Spleen (tissue), 7 donors: ENCODE measurements at regions not wholly inside any gene's neighbourhood (a gene's known extent, or its start where the extent isn't known, plus 50 kb on each side); places are given as distances from the start of the nearest gene placed in this dataset.

Experiments used
- POLR2A ChIP-seq, 3 donors: fragments of 450-650 bp; IDR thresholded peaks; one replicate each; pipeline ENCODE4 v1.5.1; 2017; ENCODE audit warnings: antibody characterized with exemption in 3 of 3, mild to moderate bottlenecking in 1 of 3
- POLR2AphosphoS5 ChIP-seq, 3 donors: sonication (generic); formaldehyde crosslinking; IDR thresholded peaks; one replicate each; pipeline ENCODE4 v1.5.1; 2017; ENCODE audit warnings: antibody characterized with exemption in 3 of 3
- TF ChIP-seq, protein P1 (sequence below), 11 experiments: fragments of 200-600 bp in 7 of 11; fragments of 450-650 bp in 4 of 11; sonication (generic) in 4 of 11; IDR thresholded peaks in 8 of 11; conservative IDR thresholded peaks in 3 of 11; 1 replicate in 7 of 11; 2 replicates in 4 of 11; pipeline versions ENCODE4 v1.4.0 to v1.8.0; 2016 to 2021; ENCODE audit warnings: antibody characterized with exemption in 11 of 11, inconsistent platforms in 4 of 11, mild to moderate bottlenecking in 1 of 11
- donor health status: DM: no; HTN: no; CAD: no; lungs with moderate emphysema.
- donor health status: DM: no; HTN: no; CAD: no.
- donor health status: DM: no; HTN: no; CAD: no.

DNA sequence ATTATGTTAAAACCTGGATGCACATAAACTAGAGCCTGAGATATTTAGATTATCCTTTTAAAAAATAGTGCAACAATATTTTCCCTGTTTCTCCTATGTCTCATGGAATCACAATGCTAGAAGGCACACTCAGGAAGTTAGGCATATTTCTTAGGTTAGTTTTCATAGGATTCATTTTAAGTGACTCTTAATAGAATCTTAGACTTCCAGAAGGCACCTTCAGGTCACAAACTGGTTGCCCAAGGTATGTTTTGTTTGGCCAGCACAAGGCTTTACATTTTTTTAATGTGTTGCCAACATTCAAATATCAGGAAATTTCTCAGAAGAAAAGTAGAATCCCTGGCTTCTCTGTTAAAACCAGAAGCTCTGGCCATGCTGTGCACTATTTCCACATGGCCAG lies 129.3 kb downstream of the LNPK start:
- TF ChIP-seq POLR2AphosphoS5 (IDR thresholded peaks at IDR 0.05) (no peak), POLR2A (IDR thresholded peaks at IDR 0.05) (no peak)
- TF ChIP-seq, protein P1, sequence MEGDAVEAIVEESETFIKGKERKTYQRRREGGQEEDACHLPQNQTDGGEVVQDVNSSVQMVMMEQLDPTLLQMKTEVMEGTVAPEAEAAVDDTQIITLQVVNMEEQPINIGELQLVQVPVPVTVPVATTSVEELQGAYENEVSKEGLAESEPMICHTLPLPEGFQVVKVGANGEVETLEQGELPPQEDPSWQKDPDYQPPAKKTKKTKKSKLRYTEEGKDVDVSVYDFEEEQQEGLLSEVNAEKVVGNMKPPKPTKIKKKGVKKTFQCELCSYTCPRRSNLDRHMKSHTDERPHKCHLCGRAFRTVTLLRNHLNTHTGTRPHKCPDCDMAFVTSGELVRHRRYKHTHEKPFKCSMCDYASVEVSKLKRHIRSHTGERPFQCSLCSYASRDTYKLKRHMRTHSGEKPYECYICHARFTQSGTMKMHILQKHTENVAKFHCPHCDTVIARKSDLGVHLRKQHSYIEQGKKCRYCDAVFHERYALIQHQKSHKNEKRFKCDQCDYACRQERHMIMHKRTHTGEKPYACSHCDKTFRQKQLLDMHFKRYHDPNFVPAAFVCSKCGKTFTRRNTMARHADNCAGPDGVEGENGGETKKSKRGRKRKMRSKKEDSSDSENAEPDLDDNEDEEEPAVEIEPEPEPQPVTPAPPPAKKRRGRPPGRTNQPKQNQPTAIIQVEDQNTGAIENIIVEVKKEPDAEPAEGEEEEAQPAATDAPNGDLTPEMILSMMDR (IDR thresholded peaks at IDR 0.05 in 8 of 11, conservative IDR thresholded peaks at IDR 0.05 in 3 of 11) = no peak
